Limb (tissue), 2 donors: ENCODE measurements at regions not wholly inside any gene's neighbourhood (a gene's known extent, or its start where the extent isn't known, plus 50 kb on each side); places are given as distances from the start of the nearest gene placed in this dataset.
A peak's percentile ranks its signal among the peaks of the same experiment; 100 is the strongest.

Experiments used
- DNase-seq, 2 donors: peaks; one replicate each; pipeline ENCODE4 v3.0.0-alpha.2; 2016; ENCODE audit errors: extremely low spot score in 2 of 2

- no peak for DNase-seq
These were observed 68.3 kb downstream of the CEBPB start for GRCh38 chr20:50258790-50259483.

GRCh38 chr20:50259705-50260478 lies 69.3 kb downstream of the CEBPB start:
- DNase-seq: no peak

- no peak for DNase-seq
These were observed 70.0 kb downstream of the CEBPB start for GRCh38 chr20:50260479-50261221.

- no peak for DNase-seq
These were observed 71.0 kb downstream of the CEBPB start for GRCh38 chr20:50261471-50262212.

- no peak for DNase-seq
These were observed 73.2 kb downstream of the CEBPB start for GRCh38 chr20:50263831-50264230.

GRCh38 chr20:50264534-50265145 lies 74.0 kb downstream of the CEBPB start:
- DNase-seq: no peak

DNA sequence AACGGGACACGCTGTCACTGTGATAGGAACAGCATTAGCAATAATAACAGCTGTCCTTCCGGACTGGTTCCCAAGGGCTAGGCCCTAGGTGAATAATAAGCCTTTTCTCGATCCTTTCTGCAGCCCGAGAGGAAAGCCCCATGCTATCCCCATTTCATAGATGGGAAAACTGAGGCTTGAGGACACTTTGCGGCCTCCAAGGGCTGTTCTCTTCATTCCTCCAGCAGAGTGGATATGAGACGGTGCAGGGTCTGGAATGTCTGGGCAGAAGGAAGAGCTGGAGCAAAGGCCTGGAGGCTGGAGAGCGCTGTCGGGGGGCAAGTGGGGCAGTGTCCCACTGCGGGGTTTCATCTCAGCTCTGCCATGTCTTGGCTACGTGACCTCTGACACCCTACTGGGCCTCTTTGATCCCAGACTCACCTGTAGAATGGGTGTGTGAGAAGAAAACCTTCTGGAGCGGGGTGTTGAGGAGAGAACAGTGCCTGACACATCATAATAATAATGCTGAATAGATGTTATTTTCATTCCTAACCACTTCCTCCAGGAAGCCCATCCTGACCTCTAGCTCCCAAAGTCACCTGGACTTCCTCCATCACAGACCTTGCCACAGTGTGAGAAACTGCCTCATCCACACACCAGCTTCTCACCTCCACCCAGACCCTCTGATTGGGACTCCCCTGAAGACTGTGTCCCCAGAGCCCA lies 74.8 kb downstream of the CEBPB start:
- DNase-seq: no peak

- no peak for DNase-seq
These were observed 75.8 kb downstream of the CEBPB start for GRCh38 chr20:50266293-50267040.

DNA sequence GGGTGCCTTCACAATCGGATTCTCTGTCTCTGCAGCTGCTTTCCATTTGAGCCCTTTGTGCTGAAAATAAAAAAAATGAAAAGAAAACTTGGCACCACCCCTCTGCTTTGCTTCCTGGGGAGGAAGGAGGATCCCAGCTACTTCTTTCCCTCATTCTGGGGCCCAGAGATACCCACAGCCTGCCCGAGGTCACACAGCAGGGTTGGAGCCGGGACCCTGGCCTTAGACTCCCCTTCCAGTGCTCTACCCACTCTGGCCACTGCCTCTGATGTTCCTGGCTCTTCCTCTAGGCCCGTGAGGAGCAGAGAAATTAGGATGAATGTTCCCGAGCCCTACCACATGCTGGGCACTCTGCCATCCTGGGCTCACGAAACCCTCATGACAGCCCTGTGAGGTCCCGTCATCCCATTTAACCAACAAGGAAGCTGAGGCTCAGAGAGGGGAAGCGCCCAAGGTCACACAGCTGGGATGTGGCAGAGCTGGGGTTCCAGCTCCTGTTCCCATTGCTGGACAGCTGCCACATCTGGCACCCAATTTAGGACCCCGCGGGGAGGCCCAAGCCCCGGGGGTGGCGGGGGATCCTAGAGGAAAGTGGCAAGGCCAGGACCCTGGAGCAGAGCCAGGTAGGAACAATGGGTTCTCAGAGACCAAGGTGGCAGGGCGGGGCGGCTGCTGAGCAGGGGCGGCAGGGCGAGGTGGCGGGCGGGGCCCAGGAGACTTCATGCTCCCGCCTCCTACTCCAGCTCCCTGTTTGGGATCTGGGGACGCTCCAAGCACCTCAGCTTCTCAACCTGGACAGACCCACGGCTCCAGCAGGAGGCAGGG lies 76.6 kb downstream of the CEBPB start:
- DNase-seq: peak in 1 of 2 donors; percentile 36

- DNase-seq: no peak
These were observed 77.2 kb downstream of the CEBPB start for GRCh38 chr20:50267866-50268219.

DNA sequence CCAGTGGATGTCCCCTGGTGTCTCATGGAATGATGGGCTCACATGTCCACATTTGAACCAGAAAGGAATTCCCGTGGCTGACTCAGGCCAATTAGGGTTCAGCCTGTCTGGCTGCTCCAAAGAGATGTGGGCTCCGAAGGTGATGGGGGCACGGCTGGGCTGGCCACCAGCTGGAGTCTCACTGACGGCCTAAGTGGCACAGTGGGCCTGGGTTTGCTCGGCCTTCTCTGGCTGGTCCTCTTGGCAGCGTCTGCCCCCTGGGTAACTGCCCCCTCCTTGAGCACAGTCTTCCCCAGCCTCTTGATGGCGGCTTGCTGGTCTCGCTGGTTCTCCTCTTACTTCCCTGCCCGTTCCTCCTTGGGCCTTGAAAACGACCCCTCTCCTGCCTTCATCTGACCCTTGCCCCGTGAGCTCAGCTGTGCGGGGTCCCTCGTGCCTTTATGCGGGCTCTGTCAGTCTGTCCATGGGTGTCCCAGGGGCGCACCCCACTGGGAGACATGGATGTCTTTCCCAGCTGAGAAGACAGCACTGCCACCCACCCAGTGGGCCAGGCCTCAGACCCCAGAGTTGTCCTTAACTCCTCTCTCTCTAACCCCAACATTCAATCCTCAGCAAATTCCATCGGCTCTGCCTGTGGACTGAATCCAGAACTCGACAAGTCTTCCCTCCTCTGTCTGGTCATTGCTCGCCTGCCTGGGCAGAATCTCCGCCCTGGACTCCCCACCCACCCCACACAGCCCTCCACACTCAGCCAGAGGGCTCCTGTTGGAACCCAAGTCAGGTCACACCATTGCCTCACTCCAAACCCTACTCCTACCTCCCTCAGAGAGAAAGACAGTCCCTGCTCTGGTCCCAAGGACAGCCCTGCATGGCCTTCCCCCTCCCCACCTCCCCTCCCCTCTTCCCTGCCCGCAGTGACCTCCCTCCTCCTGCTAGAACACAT lies 78.7 kb downstream of the CEBPB start:
- no peak for DNase-seq

GRCh38 chr20:50270034-50270395 lies 79.4 kb downstream of the CEBPB start:
- no peak for DNase-seq

- no peak for DNase-seq
These were observed 79.9 kb downstream of the CEBPB start for GRCh38 chr20:50270569-50270968.

DNA sequence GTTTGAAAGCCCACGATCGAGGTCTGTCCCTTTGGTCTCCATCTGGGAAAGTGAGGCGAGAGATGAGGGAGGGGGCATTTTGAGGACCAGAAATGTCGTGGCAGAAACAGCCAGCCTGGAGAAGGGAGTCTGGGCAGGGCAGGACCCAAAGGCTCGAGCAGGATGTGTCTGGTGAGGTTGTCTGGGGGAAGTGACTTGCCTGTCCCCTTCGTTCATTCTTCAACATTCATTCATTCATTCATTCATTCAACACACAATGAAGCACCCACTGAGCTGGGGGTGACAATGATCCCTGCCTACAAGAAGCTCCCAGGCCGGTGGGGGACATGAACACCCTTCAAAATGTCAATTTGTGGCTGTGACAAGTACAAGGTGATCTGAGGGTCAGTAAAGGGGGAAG lies 80.5 kb downstream of the CEBPB start:
- DNase-seq: no peak

DNA sequence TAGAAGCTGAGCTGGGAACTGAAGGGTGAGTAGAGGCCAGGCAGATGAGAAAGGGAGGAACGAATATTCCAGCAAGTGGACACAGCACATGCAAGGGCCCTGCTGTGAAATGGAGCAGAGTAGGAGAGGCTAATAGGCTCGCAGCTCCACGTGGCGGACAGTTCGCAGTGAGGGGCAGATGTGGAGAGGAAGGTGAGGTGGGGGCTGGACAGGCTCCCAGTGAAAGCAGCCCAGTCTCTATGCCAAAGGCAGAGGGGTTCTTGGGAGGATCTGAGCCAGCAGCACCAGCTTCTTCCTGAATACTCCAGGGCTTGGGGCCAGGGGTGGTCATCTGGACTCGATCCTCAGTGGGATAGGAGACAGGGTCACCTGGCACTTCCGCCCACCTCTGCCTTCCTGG lies 81.0 kb downstream of the CEBPB start:
- no peak for DNase-seq

- DNase-seq: no peak
These were observed 81.5 kb downstream of the CEBPB start for GRCh38 chr20:50272030-50272723.

DNA sequence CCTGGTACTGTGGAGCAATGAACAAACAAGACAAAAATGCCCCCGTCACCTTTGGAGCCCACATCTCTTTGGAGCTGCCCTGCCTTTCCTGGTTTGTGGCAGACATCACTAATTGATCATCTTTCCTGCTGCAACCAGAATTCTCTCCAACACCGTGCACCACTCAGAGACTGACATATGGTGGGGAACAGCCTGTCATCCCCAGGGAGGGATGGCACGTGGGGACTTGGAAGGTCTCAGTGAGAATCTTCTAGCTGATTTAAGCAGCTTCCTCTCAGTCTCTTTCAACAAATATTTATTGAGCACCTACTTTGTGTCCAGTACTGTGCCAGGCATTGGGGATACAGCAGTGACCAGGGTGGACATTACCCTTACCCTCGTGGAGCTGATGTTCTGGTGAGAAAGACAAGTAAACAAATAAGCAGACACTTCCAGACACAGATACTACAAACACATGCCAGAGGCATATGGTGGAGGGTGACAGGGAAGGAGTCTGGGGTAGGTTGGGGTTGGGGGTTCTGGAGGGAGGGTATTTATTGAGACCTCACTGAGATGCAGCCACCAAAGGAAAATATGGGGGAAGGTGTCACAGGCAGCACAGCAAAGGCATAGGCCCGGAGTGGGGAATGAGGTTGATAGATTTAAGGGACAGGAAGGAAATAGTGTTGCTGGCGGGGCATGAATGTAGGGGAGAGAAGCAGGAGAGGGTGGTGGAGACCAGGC lies 82.3 kb downstream of the CEBPB start:
- no peak for DNase-seq
